Panc1 (cell line): ENCODE measurements at regions not wholly inside any gene's neighbourhood (a gene's known extent, or its start where the extent isn't known, plus 50 kb on each side); places are given as distances from the start of the nearest gene placed in this dataset.

Experiments
- CTCF ChIP-seq: fragments of 450-650 bp; IDR thresholded peaks from 2 replicates; pipeline ENCODE4 v1.5.1; 2017; ENCODE audit warnings: mild to moderate bottlenecking
- POLR2AphosphoS5 ChIP-seq: IDR thresholded peaks from 2 replicates; pipeline ENCODE4 v1.6.1; 2012; ENCODE audit warnings: mild to moderate bottlenecking, low read depth, low read length, moderate library complexity
- REST ChIP-seq, 2 experiments: IDR thresholded peaks; 2 replicates each; pipeline ENCODE4 v1.6.1; 2011 to 2012; ENCODE audit warnings: low read depth in 2 of 2, control low read depth in 1 of 2, low read length in 1 of 2, mild to moderate bottlenecking in 1 of 2, moderate library complexity in 1 of 2; ENCODE audit not compliant: insufficient read depth in 1 of 2
- SIN3A ChIP-seq: IDR thresholded peaks from 2 replicates; pipeline ENCODE4 v1.6.1; 2012; ENCODE audit warnings: low read depth, mild to moderate bottlenecking, low read length, moderate library complexity, borderline replicate concordance; ENCODE audit not compliant: insufficient read depth
- TCF7L2 ChIP-seq: IDR thresholded peaks from 2 replicates; pipeline ENCODE4 v1.6.1; 2011; ENCODE audit warnings: mild to moderate bottlenecking, low read depth, low read length, inconsistent platforms

GRCh38 chr6:140824595-140824994 is 1308.1 kb upstream of the GJE1 start:
- TF ChIP-seq REST (IDR thresholded peaks at IDR 0.05; ENCODE audit: insufficient read depth in 1 of 2, low read depth in 2 of 2, low read length in 1 of 2) (no peak), CTCF (no peak), SIN3A (no peak), TCF7L2 (no peak), POLR2AphosphoS5 (no peak)
